Astrocyte of the cerebellum (primary cell): ENCODE measurements at regions not wholly inside any gene's neighbourhood (a gene's known extent, or its start where the extent isn't known, plus 50 kb on each side); places are given as distances from the start of the nearest gene placed in this dataset.

Source experiments
- DNase-seq: peaks from one replicate; pipeline ENCODE4 v3.0.0-alpha.2; 2011; ENCODE audit warnings: low read depth
- H3K4me3 ChIP-seq: 2 replicates; pipeline ENCODE4 v1.5.1; 2011; ENCODE audit warnings: mild to moderate bottlenecking, low read depth, low read length, moderate library complexity
- in situ Hi-C: cut with HindIII; loops from 2 replicates; pipeline ENCODE4 v1.10.0; 2017; ENCODE audit warnings: low sequenced_read_pairs
- TF ChIP-seq, protein P1 (sequence below): IDR thresholded peaks from 2 replicates; pipeline ENCODE4 v1.5.1; 2012; ENCODE audit warnings: low read length, low read depth, moderate library complexity, mild to moderate bottlenecking; ENCODE audit errors: missing control alignments

DNA sequence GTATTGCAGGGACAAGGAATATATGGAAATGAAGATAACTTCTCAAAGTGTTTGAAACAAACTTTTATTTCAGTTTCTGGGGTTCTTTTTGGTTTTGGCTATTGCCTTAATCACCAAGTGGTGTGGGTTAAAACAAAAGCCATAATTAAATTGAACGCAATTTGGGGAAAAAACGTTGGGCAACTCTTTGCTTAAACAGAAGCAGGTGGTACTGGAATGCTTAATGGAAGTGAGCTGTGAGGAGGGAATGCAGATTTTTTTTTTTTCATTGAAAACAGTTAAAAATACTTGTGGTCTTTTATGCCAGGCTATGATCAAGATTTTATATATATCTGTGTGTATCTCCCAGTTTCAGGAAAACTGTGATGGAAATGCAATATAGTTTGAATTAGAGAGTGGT, 195.7 kb upstream of the TUT7 start:
- no peak overlapping the region for H3K4me3 ChIP-seq
- in situ Hi-C loops: no loop called here
- no peak for DNase-seq
- TF ChIP-seq, protein P1, sequence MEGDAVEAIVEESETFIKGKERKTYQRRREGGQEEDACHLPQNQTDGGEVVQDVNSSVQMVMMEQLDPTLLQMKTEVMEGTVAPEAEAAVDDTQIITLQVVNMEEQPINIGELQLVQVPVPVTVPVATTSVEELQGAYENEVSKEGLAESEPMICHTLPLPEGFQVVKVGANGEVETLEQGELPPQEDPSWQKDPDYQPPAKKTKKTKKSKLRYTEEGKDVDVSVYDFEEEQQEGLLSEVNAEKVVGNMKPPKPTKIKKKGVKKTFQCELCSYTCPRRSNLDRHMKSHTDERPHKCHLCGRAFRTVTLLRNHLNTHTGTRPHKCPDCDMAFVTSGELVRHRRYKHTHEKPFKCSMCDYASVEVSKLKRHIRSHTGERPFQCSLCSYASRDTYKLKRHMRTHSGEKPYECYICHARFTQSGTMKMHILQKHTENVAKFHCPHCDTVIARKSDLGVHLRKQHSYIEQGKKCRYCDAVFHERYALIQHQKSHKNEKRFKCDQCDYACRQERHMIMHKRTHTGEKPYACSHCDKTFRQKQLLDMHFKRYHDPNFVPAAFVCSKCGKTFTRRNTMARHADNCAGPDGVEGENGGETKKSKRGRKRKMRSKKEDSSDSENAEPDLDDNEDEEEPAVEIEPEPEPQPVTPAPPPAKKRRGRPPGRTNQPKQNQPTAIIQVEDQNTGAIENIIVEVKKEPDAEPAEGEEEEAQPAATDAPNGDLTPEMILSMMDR: no peak

DNA sequence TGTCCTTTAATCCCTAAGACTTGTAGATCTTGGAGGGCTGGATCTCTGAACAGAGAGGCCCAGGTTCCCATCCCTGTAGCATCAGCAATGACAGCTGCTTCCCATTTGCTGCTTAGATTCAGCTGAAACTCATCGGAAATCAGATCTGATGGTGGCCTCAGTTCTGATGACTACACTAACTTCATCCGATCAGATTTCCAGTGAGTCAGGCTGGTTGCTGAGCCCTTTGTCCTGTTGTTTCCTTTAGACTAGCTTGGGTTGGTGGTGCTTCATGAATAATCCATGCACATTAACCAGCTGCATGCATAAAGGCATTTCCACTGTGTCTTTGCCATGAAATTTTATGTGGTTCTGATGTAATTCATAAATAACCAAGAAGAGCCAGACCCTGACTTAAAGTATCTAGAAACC, 195.2 kb upstream of the TUT7 start:
- DNase-seq: peak; percentile 72

DNA sequence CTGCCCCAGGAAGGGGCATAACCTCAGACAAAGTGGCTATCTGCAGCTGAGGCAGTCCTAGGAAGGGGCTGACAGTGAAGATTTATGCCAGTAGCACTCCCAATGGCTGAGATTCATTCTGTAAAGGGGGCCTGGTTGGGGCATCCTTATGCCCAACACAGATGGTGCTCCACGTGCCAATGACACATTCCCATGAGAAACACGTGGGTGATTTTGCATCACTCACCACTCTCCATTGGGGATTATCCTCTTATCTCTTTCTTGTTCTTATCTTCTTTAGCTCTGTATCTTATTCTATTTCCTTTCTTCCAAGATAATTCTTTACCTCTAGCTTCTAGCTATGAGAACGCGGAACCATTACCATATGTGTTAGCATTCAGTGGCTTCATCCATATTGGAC, 194.0 kb upstream of the TUT7 start:
- in situ Hi-C loops: no loop called here
- no peak for DNase-seq
- TF ChIP-seq, protein P1: no peak

More for the DNA sequence above, 195.2 kb upstream of the TUT7 start:
- TF ChIP-seq, protein P1: no peak
- H3K4me3 ChIP-seq: no peak overlapping the region
- in situ Hi-C loops: no loop called here

DNA sequence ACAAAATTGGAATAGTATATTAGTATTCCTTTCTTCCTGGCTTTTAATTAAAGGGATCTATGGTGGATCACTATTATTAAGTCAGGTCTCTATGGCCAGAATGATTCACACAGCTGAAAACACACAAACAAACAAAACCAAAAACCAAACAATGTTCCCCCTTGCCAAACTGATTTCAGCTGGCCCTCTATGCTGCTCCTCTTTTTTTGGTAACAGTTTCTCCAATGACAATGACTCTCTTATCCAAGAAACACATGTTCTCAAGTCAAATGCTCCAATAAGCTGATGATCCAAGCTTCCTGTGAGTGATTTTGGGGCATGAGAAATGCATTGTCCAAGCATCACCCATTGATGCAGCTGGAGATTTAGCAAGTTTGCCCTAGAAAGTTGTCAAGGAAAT, 193.4 kb upstream of the TUT7 start:
- DNase-seq: no peak
- in situ Hi-C loops: no loop called here
- H3K4me3 ChIP-seq: no peak overlapping the region
- TF ChIP-seq, protein P1: no peak

More for the DNA sequence above, 194.0 kb upstream of the TUT7 start:
- no peak overlapping the region for H3K4me3 ChIP-seq

DNA sequence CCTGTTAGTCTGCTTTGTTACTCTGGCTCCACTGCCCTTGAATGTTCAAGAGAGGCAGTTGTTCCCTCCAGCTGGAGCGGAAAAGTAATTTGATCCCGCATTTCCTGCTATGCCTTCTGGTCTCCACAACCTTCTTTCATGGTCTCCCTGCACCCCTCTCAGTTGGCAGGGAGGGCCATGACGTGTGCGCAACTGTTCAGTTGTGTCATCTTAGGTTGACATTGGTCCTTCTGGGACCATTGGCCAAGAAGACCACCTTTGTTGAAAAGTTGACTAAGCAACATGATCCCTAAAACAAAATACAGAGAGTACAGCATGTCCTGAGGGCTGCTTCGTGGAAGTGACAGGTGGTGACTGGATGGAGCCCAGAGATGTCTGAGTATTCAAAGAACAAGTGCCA, 192.5 kb upstream of the TUT7 start:
- TF ChIP-seq, protein P1: no peak
- H3K4me3 ChIP-seq: no peak overlapping the region
- DNase-seq: no peak
- in situ Hi-C loops: no loop called here

DNA sequence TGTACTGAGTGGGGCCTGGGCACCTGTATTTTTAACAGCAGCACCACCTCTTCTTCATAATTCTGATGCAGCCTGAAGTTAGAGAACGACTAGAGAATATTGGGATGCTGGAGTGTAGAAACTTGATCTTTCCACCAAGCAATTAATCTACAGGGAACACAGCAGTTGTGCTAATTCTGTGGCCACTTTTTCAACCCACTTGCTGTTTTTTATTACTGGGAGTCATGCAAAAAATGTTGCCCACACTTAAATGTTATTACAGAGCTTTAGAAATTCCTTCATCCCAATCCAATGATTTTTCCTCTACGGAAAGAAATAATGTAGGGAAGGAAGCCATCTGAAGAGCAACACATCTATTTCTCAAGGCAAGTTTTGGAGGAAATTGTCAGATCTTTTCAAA, 190.9 kb upstream of the TUT7 start:
- TF ChIP-seq, protein P1: no peak
- in situ Hi-C loops: no loop called here
- H3K4me3 ChIP-seq: no peak overlapping the region
- DNase-seq: no peak
